ENCODE measurements at regions not wholly inside any gene's neighbourhood (a gene's known extent, or its start where the extent isn't known, plus 50 kb on each side); places are given as distances from the start of the nearest gene placed in this dataset.

- DNase-seq, result no peak
Measured at GRCh38 chr12:87687362-87687761, 341.8 kb downstream of the C12orf50 start.

- no peak for DNase-seq
Measured at GRCh38 chr12:87685696-87686095, 343.5 kb downstream of the C12orf50 start.

- DNase-seq, result no peak
Measured at GRCh38 chr12:87679251-87679650, 349.9 kb downstream of the C12orf50 start.

GRCh38 chr12:87678453-87678852, 350.7 kb downstream of the C12orf50 start:
- DNase-seq, result no peak

GRCh38 chr12:87676731-87677130, 352.5 kb downstream of the C12orf50 start:
- DNase-seq, result no peak

GRCh38 chr12:87671757-87672156, 357.4 kb downstream of the C12orf50 start:
- DNase-seq, result no peak

- no peak for DNase-seq
Measured at GRCh38 chr12:87670448-87670847, 358.8 kb downstream of the C12orf50 start.

- no peak for DNase-seq
Measured at GRCh38 chr12:87667378-87667777, 361.8 kb downstream of the C12orf50 start.

GRCh38 chr12:87661786-87662377, 367.3 kb downstream of the C12orf50 start:
- no peak for DNase-seq

GRCh38 chr12:87660987-87661774, 368.0 kb downstream of the C12orf50 start:
- no peak for DNase-seq

GRCh38 chr12:87660291-87660690, 368.9 kb downstream of the C12orf50 start:
- DNase-seq, result no peak

GRCh38 chr12:87656311-87656710, 372.9 kb downstream of the C12orf50 start:
- DNase-seq, result no peak

GRCh38 chr12:87651670-87652425, 377.4 kb downstream of the C12orf50 start:
- no peak for DNase-seq

GRCh38 chr12:87642245-87642644, 387.0 kb downstream of the C12orf50 start:
- DNase-seq, result no peak

- no peak for DNase-seq
Measured at GRCh38 chr12:87618199-87618598, 411.0 kb downstream of the C12orf50 start.

GRCh38 chr12:87612996-87613395, 416.2 kb downstream of the C12orf50 start:
- no peak for DNase-seq

- no peak for DNase-seq
Measured at GRCh38 chr12:87608321-87608720, 420.9 kb downstream of the C12orf50 start.

GRCh38 chr12:87603727-87604126, 425.5 kb downstream of the C12orf50 start:
- DNase-seq, result no peak

- no peak for DNase-seq
Measured at GRCh38 chr12:87599459-87599858, 429.7 kb downstream of the C12orf50 start.

- DNase-seq, result no peak
Measured at GRCh38 chr12:87597114-87597513, 432.1 kb downstream of the C12orf50 start.

GRCh38 chr12:87596636-87597035, 432.6 kb downstream of the C12orf50 start:
- DNase-seq, result no peak

GRCh38 chr12:87596134-87596533, 433.1 kb downstream of the C12orf50 start:
- DNase-seq, result no peak

Data from anterior cingulate cortex (tissue), 58 donors.